GM21447 (cell line): ENCODE measurements at regions not wholly inside any gene's neighbourhood (a gene's known extent, or its start where the extent isn't known, plus 50 kb on each side); places are given as distances from the start of the nearest gene placed in this dataset.
"Not testable (repeated sequence)": the region's sequence is repeated elsewhere in the genome, so short reads cannot be mapped to it uniquely, and the experiment has no call there.

Experiments
- ATAC-seq: cut with Tn5 transposase; IDR thresholded peaks from one replicate; pipeline ENCODE4 v1.9.1; 2021; ENCODE audit not compliant: unreplicated experiment

- ATAC-seq = no peak
Measured at GRCh38 chr12:107144441-107144840, 51.1 kb upstream of the CRY1 start.

DNA sequence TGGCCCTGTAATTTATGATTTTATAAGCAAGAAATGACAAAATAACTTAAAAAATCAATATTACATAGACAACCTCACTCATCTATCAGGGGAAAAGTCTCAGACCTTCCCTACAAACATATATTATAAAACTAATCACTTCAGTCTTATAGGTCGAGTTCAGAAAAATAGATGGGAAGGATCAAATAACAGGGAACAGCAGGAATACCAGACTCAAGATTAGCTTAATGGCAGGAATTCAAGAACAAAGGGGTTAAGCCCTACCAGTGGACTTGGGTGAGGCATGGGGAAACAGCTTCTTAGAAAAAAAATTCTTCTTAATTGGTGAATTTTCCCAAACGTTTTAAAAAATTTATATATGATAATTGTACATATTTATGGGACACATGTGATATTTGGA is 51.6 kb upstream of the CRY1 start:
- no peak for ATAC-seq

GRCh38 chr12:107145397-107145796 is 52.0 kb upstream of the CRY1 start:
- ATAC-seq = no peak

- no peak for ATAC-seq
Measured at GRCh38 chr12:107148107-107148506, 54.8 kb upstream of the CRY1 start.

DNA sequence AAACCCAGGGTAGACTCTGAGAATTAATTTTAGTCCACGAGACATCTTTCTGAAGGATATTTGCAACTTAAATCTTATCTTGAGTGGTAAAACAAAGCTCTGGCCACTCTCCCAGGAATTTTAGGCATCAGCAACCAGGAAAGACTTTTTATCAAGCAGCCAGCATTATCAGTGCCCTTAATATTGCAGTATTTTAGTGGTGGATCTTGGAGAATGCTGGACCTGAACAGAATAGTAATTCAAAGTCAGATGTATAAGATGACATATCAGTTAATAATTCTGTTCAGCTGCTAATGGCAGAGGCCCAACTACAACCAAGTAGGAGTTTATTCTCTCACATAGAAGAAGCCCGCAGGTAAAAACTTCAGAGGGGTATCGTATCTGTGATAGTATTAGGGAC is 59.0 kb upstream of the CRY1 start:
- no peak for ATAC-seq

GRCh38 chr12:107159384-107159900 is 66.1 kb upstream of the CRY1 start:
- no peak for ATAC-seq

- no peak for ATAC-seq
Measured at GRCh38 chr12:107163413-107163812, 70.1 kb upstream of the CRY1 start.

- no peak for ATAC-seq
Measured at GRCh38 chr12:107164392-107164791, 71.0 kb upstream of the CRY1 start.

DNA sequence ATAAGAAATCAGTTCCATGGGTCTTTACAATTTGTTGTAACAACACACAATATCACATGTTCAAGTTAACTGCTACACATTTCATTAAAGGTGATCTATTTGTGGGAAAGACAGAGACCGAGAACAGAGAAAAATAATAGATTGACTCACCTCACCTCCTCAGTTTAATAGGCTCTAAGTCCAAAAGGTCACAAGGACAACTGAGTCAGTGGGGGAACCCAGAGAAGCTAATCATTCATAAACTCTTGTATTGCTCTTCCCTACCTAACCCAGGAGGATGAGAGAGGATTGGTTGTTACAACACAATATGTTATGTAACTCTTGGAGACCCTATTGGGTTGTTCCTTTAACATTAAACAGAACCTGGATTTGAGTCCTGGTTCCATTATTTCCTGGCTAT is 72.2 kb upstream of the CRY1 start:
- ATAC-seq = no peak

GRCh38 chr12:107167756-107168155 is 74.4 kb upstream of the CRY1 start:
- no peak for ATAC-seq

- ATAC-seq = no peak
Measured at GRCh38 chr12:107169200-107169599, 75.9 kb upstream of the CRY1 start.

DNA sequence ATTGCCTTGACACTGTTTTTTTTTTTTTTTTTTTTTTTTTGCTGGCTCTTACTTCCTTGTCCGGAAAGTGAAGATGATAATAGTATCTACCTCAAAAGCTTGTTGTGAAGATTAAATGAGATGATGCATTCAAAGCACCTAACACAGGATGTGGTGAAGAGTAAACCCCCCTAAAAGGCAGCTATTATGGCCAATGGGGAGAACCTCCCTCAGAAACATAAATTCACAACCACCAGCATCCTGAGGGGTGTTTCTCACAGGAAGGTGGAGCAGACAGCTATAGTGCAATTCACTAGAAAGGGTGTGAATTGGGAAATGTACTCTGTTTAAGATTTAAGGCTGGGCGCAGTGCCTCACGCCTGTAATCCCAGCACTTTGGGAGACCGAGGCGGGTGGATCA is 85.4 kb upstream of the CRY1 start:
- no peak for ATAC-seq

DNA sequence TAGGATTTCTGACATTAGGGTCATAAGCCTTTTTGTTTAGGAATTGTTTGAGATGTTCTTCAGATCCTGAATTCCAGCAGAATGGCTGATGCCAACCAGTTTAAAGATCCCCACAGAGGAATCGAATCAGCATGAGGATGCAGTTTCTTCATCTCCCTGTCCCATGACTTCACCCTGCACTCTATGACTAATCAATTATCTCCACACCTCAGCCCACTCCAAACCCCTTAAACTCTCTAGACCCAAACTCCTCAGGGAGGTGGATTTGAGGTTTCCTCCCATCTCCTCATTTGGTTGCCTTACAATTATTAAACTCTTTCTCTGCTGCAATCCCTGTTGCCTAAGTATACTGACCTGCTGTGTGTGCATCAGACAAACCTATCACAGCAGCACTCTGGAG is 86.5 kb upstream of the CRY1 start:
- ATAC-seq = no peak

DNA sequence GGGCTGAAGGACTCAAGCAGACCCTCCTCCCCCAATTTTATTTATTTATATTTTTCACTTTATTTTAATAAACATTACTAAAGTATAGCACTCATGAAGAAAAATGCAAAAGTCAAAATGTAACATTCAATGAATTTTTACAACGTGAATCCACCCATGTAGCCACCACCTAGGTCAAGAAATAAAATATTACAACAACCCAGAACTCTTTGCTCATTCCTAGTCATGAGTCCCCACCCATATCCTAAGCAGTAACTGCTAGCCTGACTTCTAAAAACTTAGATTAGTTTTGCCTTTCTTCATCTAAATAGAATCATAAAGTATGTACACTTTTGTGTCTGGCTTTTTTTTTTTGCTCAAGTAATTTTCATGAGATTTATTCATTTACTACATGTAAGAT is 86.9 kb upstream of the CRY1 start:
- no peak for ATAC-seq

GRCh38 chr12:107184359-107184930 is 91.1 kb upstream of the CRY1 start:
- ATAC-seq = no peak

DNA sequence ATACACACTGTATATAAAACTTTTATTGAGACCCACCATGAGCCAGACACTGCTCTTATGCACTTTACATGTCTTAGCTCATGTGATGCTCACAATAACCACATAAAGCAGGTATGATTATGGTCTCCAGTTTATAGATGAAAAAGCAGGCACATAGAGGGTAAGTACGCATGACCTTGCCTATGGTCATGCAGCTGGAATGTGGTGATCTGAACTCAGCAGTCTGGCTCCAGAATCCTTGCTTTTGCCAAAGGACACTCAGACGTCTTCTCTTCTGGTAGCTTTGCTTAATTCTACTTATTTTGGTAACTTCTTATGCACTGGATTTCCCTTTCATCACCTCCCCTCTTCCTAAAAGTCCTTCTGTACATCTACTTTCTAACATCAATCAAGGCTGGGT is 103.3 kb upstream of the CRY1 start:
- no peak for ATAC-seq

- ATAC-seq = no peak
Measured at GRCh38 chr12:107200394-107200793, 107.0 kb upstream of the CRY1 start.

GRCh38 chr12:107207931-107208525 is 114.7 kb upstream of the CRY1 start:
- no peak for ATAC-seq

DNA sequence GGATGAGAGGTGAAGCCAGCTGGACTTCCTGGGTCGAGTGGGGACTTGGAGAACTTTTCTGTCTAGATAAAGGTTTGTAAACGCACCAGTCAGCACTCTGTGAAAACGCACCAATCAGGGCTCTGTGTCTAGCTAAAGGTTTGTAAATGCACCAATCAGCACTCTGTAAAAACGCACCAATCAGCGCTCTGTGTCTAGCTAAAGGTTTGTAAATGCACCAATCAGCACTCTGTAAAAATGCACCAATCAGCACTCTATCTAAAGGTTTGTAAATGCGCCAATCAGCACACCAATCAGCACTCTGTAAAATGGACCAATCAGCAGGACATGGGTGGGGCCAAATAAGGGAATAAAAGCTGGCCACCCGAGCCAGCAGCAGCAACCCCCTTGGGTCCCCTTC is 116.4 kb upstream of the CRY1 start:
- ATAC-seq = not testable (repeated sequence)

DNA sequence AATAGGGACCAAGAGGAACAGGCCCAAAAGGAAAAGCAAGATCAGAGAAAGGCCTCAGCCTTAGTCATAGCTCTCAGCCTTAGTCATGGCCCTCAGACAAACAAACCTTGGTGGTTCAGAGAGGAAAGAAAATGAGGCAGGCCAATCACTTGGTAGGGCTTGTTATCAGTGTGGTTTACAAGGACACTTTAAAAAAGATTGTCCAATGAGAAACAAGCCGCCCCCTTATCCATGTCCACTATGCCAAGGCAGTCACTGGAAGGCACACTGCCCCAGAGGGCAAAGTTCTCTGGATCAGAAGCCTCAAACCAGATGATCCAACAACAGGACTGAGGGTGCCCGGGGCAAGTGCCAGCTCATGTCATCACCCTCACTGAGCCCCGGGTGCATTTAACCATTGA is 121.0 kb upstream of the CRY1 start:
- not testable (repeated sequence) for ATAC-seq

DNA sequence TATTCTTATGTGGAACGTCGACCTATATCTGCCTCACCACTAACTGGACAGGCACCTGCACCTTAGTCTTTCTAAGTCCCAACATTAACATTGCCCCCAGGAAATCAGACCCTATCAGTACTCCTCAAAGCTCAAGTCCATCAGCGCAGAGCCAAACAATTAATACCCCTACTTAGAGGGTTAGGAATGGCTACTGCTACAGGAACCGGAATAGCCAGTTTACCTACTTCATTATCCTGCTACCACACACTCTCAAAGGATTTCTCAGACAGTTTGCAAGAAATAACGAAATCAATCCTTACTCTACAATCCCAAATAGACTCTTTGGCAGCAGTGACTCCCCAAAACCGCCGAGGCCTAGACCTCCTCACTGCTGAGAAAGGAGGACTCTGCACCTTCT is 123.1 kb upstream of the CRY1 start:
- not testable (repeated sequence) for ATAC-seq

GRCh38 chr12:107219301-107219700 is 126.0 kb upstream of the CRY1 start:
- no peak for ATAC-seq

GRCh38 chr12:107221913-107222312 is 128.6 kb upstream of the CRY1 start:
- ATAC-seq = no peak
